Activated CD4-positive, alpha-beta memory T cell treated with anti-CD3 and anti-CD28 coated beads for 36 hours (primary cell): ENCODE measurements at regions not wholly inside any gene's neighbourhood (a gene's known extent, or its start where the extent isn't known, plus 50 kb on each side); places are given as distances from the start of the nearest gene placed in this dataset.

Experiments used
- CTCF ChIA-PET: fragments of 350-600 bp; sonication (Branson Sonifier 250); formaldehyde crosslinking; loops from one replicate; lab custom pipeline; 2021; ENCODE audit warnings: antibody characterized with exemption, inconsistent platforms; lab: Charles Lee
- POLR2A ChIA-PET: fragments of 350-600 bp; sonication (Branson Sonifier 250); formaldehyde crosslinking; loops from one replicate; lab custom pipeline; 2021; ENCODE audit warnings: antibody characterized with exemption; lab: Charles Lee
- DNase-seq: peaks from one replicate; pipeline ENCODE4 v3.0.0-alpha.2; 2020
- H3K27ac Mint-ChIP-seq: one replicate; pipeline ENCODE4 v1.8.0; 2021; ENCODE audit warnings: mixed read lengths
- H3K27me3 Mint-ChIP-seq: one replicate; pipeline ENCODE4 v1.8.0; 2021; ENCODE audit warnings: mixed read lengths
- H3K36me3 Mint-ChIP-seq: one replicate; pipeline ENCODE4 v1.8.0; 2021; ENCODE audit warnings: mixed read lengths
- H3K4me1 Mint-ChIP-seq: one replicate; pipeline ENCODE4 v1.8.0; 2021; ENCODE audit warnings: low read depth, mixed read lengths
- H3K4me3 Mint-ChIP-seq: one replicate; pipeline ENCODE4 v1.8.0; 2021; ENCODE audit warnings: mild to moderate bottlenecking, mixed read lengths
- H3K9me3 Mint-ChIP-seq: one replicate; pipeline ENCODE4 v1.8.0; 2021; ENCODE audit warnings: mixed read lengths
- intact Hi-C: fragments of 100-400 bp; cut with micrococcal nuclease; formaldehyde crosslinking; loops from one replicate; pipeline ENCODE4 v1.15.1; 2023

DNA sequence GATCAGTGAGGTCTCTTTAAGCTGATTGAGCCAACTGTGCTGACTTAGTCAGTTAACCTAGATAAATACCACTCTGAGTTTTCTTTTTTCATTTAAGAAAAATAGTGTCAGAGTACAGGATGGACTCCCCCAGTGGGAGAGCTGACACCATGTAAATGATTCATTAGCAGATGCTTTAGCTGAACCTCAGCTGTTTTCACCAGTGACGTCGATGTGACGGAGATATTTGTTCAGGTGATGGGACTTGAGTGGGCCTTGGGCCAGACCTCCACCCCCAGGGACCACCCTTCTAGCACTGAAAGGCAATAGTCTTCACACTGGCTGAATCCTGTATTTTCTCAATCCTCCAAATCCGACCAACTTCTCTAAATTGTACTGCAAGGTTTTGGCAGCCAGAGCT is 196.1 kb downstream of the GAS1 start:
- intact Hi-C loops = no loop called here
- Mint-ChIP-seq H3K36me3 (no peaks in the 10 kb centered on the region), H3K4me1 (no peaks in the 10 kb centered on the region), H3K9me3 (no peaks in the 10 kb centered on the region), H3K27me3 (peaks cover 3% of the 10 kb centered on the region), H3K4me3 (no peak overlapping the region), H3K27ac (no peak overlapping the region)
- DNase-seq = no peak
- ChIA-PET POLR2A (no interaction called here), CTCF (no interaction called here)

DNA sequence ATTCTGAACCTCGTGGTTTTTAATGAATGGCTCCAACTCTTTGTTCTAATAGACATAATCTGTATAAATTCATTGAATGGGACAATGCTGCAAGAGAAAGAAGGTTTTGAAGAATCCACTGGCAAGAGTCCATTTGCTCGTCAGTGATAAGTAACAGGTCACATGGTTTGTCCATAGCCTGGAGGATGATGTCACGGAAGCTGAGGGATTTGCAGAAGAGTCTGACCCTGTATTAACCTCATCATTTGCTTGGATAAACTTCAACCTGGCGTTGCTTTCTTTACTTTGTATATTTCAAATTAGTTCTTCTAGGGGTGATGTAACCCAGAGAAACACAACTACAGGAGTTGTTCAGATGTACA is 197.4 kb downstream of the GAS1 start:
- Mint-ChIP-seq H3K9me3 (no peaks in the 10 kb centered on the region), H3K27me3 (peaks cover 2% of the 10 kb centered on the region), H3K36me3 (no peaks in the 10 kb centered on the region), H3K4me3 (no peak overlapping the region), H3K27ac (no peak overlapping the region), H3K4me1 (no peaks in the 10 kb centered on the region)
- no peak for DNase-seq
- intact Hi-C loops = no loop called here
- ChIA-PET CTCF (no interaction called here), POLR2A (no interaction called here)

DNA sequence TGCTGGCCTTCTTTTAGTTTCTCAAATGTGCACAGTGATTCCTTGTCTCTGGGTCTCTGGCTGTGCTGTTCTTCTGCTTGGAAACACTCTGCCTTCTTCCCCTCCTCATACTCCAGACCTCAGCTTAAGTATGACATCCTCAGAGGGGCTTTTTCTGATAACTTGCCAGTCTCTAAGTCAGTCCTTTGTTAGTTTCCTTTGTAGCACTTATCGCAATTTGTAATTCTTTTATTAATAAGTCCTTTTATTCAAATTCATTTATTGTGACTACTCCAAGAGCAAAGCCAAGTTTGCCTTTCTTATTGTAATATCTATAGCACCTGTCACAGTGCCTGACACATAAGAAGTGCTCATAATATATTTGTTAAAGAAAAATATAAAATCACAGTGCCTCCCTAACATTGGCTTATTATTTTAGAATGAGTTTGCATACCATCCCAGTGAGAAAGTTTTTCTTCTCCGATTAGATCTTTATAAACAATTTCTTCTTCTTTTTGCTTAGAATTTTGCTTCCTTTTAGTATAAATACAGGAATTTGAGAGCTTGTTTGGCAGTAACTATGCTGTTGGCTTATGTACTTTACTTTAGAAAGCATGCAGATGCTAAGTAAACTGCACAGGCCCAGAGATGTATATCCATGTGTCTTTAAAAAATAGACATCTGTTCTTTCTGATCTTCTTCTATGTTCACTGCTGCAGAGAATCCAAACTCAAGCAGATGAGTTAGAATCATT is 198.0 kb downstream of the GAS1 start:
- no peaks in the 10 kb centered on the region for H3K4me1 Mint-ChIP-seq
- no peak overlapping the region for H3K4me3 Mint-ChIP-seq
- no peak overlapping the region for H3K27ac Mint-ChIP-seq
- no peak for DNase-seq
- CTCF ChIA-PET = no interaction called here
- peaks cover 2% of the 10 kb centered on the region for H3K27me3 Mint-ChIP-seq
- H3K9me3 Mint-ChIP-seq = no peaks in the 10 kb centered on the region
- no peaks in the 10 kb centered on the region for H3K36me3 Mint-ChIP-seq
- POLR2A ChIA-PET = no interaction called here
- intact Hi-C loops = no loop called here

DNA sequence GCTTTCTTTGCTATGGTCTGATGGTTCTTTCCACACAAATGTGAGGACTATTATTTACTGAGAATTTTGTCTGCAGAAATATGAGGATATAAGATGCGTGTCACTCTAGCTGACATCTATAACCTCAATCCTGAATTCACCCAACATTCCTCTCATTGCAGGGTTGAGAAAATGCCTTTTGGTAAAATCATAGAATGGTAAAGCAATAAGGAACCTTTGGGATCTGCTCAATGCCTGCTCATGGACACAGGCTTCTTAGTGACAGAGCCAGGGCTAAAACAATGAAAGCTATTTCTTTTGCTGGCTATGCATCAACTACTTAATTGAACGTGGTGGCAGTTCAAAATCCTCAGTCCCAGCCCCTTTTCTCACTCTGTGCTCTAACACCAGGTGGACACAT is 199.6 kb downstream of the GAS1 start:
- no peaks in the 10 kb centered on the region for H3K9me3 Mint-ChIP-seq
- CTCF ChIA-PET = no interaction called here
- no peak overlapping the region for H3K27ac Mint-ChIP-seq
- no peak overlapping the region for H3K4me3 Mint-ChIP-seq
- intact Hi-C loops = no loop called here
- H3K27me3 Mint-ChIP-seq = peaks cover 5% of the 10 kb centered on the region
- POLR2A ChIA-PET = no interaction called here
- DNase-seq = no peak
- H3K4me1 Mint-ChIP-seq = no peaks in the 10 kb centered on the region
- H3K36me3 Mint-ChIP-seq = no peaks in the 10 kb centered on the region

DNA sequence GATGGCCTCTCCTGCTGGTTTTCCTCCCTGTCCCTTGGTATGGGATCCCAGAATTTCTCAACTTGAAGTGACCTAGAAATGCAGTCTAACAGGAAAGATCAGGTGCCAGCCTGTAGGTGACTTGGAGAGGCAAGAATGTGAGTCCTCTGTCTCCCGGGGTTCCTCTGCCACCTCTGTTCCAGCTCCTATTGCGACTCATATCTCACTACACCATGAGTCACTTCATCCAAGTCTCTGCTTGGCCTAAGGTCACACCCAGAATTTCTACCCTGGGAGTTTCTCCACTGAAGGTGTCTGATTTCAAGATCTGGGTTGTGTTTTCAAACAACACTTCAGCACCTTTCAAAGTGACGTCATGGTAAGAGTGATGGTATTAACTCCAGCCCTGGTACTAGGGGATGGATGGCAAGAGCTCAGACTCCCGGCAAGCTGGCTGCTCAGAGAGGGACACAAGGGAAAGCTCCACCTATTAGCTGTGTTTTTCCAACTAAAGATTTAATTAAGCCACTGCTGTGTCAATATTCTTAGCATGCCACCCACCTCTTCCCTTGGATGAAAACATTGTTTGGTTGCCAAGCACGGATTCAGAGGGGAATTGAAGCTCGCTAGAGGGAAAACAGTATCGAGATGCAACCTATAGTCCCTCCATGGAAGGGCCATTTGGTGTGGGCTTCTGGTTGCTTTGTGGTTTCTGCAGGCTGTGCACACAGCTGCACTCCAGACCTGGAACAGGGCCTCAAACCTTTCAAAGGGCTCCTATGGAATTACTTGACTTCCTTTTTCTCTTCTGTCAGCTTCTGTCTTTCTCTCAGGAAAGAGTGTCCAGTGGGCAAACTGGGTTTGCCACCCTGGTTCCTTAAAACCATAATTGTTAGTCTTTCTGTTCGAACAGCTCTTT is 205.7 kb downstream of the GAS1 start:
- no peak overlapping the region for H3K27ac Mint-ChIP-seq
- ChIA-PET CTCF (no interaction called here), POLR2A (no interaction called here)
- H3K4me1 Mint-ChIP-seq = no peaks in the 10 kb centered on the region
- no peak for DNase-seq
- peaks cover 3% of the 10 kb centered on the region for H3K27me3 Mint-ChIP-seq
- no peak overlapping the region for H3K4me3 Mint-ChIP-seq
- intact Hi-C loops = no loop called here
- H3K9me3 Mint-ChIP-seq = no peaks in the 10 kb centered on the region
- H3K36me3 Mint-ChIP-seq = no peaks in the 10 kb centered on the region

DNA sequence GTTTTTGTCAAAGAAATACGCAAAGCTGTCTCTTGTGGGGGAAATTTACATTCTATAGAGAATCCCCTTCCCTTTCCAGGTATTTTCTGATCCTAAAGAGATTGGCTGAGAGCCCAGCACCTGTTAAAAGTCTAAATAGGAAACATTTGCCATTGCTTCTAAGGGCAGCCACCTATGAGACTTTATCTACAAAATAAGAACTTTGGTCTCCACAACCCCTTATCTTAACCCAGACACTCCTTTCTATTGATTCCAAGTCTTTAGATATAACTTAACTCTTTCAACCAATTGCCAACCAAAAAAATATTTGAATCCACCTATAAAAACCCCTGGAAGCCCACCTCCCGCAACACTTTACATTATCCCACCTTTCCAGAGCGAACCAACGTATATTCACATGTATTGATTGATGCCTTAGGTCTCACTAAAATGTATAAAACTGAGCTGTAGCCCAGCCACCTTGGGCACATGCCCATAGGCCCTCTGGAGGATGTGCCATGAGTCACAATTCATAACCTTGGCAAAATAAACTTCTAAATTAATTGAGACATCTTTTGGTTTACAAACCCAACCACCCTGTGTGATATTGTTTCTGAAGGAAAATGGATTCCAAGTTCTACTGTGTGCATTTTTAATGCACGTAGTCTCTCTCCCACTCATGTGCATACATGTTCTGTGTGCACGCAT is 211.4 kb downstream of the GAS1 start:
- POLR2A ChIA-PET = no interaction called here
- H3K27me3 Mint-ChIP-seq = no peaks in the 10 kb centered on the region

DNA sequence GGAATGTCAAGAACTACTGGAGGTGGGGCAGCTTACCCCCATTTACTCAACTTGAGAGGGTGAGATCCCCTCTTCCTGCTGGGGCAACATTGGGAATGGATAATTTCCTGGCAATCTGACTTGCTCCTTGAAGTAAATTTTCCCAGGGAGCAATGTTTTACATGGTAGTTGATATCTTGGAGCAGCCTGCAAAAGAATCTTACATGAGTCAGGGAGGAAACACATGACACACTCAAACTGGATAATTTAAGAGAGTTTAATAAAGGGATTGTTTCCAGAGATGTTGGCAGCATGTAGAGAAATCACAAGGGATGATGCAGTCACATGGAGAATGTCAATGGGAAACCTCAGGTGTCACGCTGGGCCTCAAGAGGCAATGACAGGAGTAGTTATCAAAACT is 212.5 kb downstream of the GAS1 start:
- DNase-seq = no peak
- Mint-ChIP-seq H3K36me3 (no peaks in the 10 kb centered on the region), H3K9me3 (no peaks in the 10 kb centered on the region), H3K27me3 (no peaks in the 10 kb centered on the region), H3K4me1 (no peaks in the 10 kb centered on the region), H3K4me3 (no peak overlapping the region), H3K27ac (no peak overlapping the region)
- ChIA-PET POLR2A (no interaction called here), CTCF (no interaction called here)
- intact Hi-C loops = no loop called here

More for the DNA sequence above, 211.4 kb downstream of the GAS1 start:
- CTCF ChIA-PET = no interaction called here
- H3K4me3 Mint-ChIP-seq = no peak overlapping the region
- H3K36me3 Mint-ChIP-seq = no peaks in the 10 kb centered on the region
- H3K27ac Mint-ChIP-seq = no peak overlapping the region
- no peaks in the 10 kb centered on the region for H3K9me3 Mint-ChIP-seq
- intact Hi-C loops = no loop called here
- DNase-seq = no peak
- no peaks in the 10 kb centered on the region for H3K4me1 Mint-ChIP-seq

DNA sequence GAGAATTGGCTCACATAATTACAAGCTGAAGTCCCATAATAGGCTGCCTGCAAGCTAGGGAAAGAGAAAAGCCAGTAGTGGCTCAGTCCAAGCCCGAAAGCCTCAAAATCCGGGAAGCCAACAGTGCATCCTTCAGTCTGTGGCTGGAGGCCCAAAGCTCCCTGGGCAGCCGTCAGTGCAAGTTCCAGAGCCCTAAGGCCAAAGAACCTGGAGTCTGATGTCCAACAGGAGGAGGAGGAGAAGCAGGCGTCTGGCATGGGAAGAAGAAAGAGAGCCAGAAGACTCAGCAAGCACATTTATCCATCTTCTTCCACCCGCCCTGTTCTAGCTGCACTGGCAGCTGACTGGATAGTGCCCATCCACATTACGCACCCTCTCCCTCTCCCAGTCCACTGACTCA is 213.4 kb downstream of the GAS1 start:
- DNase-seq = no peak
- Mint-ChIP-seq H3K27me3 (no peaks in the 10 kb centered on the region), H3K4me3 (no peak overlapping the region), H3K36me3 (no peaks in the 10 kb centered on the region), H3K9me3 (no peaks in the 10 kb centered on the region), H3K27ac (no peak overlapping the region), H3K4me1 (no peaks in the 10 kb centered on the region)
- CTCF ChIA-PET = no interaction called here
- intact Hi-C loops = no loop called here
- POLR2A ChIA-PET = no interaction called here

DNA sequence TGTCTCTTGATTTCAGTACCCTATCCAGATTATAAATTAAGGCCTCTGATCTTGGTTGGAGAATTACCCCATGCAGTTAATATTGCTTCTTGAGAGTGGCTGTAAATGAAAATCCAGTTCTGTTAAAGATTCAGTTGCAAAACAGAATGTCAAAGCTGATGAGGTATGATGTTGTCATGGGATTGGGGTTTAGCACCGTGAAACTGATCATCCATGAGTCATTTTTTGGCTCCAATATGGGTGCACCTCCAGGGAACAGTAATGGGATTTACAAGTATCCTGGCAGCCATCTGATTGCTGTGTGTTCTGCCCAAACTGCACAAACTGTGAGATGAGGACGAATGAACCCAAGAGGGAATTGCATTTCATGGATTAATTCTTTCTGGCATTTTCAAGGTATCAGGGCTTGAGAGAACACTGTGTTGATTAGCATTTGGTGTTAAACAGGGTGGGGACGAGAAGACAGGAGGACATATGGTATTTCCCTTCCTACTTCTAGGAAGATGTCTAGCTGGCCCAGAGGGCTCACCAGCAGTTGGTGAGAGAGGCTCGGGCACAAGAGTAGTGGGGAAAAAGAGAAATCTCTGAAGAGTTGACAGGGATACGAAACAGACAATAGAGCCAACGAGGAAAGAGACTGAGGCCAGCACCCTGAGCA is 214.7 kb downstream of the GAS1 start:
- ChIA-PET CTCF (no interaction called here), POLR2A (no interaction called here)
- Mint-ChIP-seq H3K27me3 (no peaks in the 10 kb centered on the region), H3K4me1 (no peaks in the 10 kb centered on the region), H3K9me3 (no peaks in the 10 kb centered on the region), H3K4me3 (no peak overlapping the region), H3K27ac (no peak overlapping the region), H3K36me3 (no peaks in the 10 kb centered on the region)
- intact Hi-C loops = no loop called here
- no peak for DNase-seq

DNA sequence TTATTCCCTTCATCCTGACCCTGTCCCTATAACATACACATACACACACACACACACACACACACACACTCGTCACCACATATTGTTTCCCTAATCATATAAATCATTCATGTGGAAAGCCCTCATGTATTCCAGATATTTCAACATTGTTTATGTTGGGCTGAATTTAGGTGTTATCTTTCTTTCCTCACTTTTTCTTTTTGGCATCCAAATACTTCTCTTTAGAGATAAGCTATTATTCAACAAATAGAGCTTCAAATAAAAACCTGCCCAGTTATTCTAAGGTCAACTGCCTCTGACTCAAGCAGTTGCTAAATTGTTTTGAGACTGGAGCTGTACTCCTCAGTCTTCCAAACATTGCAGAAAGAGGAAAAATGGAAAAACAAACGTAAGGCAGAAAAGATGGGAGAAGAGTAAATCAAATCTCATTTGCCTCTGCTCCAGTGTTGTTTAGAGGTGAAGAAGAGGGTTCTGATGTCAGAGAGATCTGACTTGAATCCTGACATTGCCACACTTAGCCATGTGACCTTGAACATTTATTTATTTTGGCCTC is 215.7 kb downstream of the GAS1 start:
- H3K27ac Mint-ChIP-seq = no peak overlapping the region
- H3K4me3 Mint-ChIP-seq = no peak overlapping the region
- no peaks in the 10 kb centered on the region for H3K36me3 Mint-ChIP-seq
- no peak for DNase-seq
- no peaks in the 10 kb centered on the region for H3K9me3 Mint-ChIP-seq
- no peaks in the 10 kb centered on the region for H3K4me1 Mint-ChIP-seq
- ChIA-PET POLR2A (no interaction called here), CTCF (no interaction called here)
- intact Hi-C loops = no loop called here
- no peaks in the 10 kb centered on the region for H3K27me3 Mint-ChIP-seq

DNA sequence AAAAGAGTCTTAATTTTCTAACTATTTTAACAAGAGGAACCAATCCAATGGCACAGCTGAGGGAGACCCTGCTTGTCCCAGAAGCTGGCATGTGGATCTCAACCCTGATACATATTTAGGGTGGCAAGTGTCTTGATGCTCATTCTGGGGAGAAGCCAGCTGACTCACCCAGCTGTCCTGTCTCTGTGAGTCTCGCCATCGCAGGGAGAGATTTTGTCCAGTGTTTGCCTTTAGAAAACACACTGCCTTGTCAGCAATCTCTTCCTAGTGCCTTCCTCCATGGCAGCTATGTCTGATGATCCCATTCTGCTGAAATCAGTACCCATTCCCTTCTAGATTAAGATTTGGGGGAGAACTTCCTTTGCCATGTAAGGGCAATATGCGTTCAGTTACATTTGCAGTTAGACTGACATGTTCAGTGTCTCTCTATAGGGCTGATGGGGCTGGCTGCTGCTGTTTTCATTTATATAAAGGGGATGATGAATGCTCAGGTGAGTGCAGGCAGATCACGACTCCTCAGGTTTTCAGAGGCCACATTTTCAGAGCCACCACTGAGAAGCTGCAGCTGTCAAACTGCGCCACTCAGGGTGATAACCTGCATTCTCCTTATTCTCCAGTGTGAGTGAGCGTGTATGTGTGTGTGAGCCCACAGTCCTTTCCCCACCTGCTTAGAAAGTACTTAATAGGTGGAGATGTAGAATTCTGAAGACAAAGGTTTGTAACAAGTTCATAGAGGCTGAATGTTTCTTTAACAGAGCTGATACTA is 217.0 kb downstream of the GAS1 start:
- Mint-ChIP-seq H3K27ac (no peak overlapping the region), H3K36me3 (no peaks in the 10 kb centered on the region), H3K9me3 (no peaks in the 10 kb centered on the region), H3K4me1 (no peaks in the 10 kb centered on the region), H3K4me3 (no peak overlapping the region), H3K27me3 (peaks cover 1% of the 10 kb centered on the region)
- ChIA-PET CTCF (no interaction called here), POLR2A (no interaction called here)
- DNase-seq = no peak
- intact Hi-C loops = no loop called here
